ENCODE measurements at regions not wholly inside any gene's neighbourhood (a gene's known extent, or its start where the extent isn't known, plus 50 kb on each side); places are given as distances from the start of the nearest gene placed in this dataset.

GRCh38 chr4:24688453-24688852, 104.1 kb upstream of the DHX15 start:
- TF ChIP-seq CTCF (conservative IDR thresholded peaks at IDR 0.05; ENCODE audit: low read depth, low read length), result no peak
- no peak for TF ChIP-seq EZH2 (IDR thresholded peaks at IDR 0.05; ENCODE audit: borderline replicate concordance, low read depth, low read length, poor library complexity, severe bottlenecking)

All from A673 (cell line).